HCT116 (cell line): ENCODE measurements at regions not wholly inside any gene's neighbourhood (a gene's known extent, or its start where the extent isn't known, plus 50 kb on each side); places are given as distances from the start of the nearest gene placed in this dataset.
"Not testable (repeated sequence)": the region's sequence is repeated elsewhere in the genome, so short reads cannot be mapped to it uniquely, and the experiment has no call there.

Source experiments
- ATAC-seq: fragments of 200-7000 bp; cut with Tn5 transposase; 2 replicates; pipeline ENCODE4 v1.9.1; 2020; ENCODE audit warnings: mild to moderate bottlenecking, moderate library complexity
- BruUV-seq: library from RNA; stranded (reverse); fragments of 400-500 nt; replicated peaks from 2 replicates; lab custom pipeline; 2021; lab: Mats Ljungman, UMichigan
- CTCF ChIA-PET: fragments of 300-600 bp; sonication (Branson Sonifier 250); formaldehyde crosslinking; loops from one replicate; lab custom pipeline; 2021; ENCODE audit warnings: antibody characterized with exemption; lab: Charles Lee
- POLR2A ChIA-PET: fragments of 300-600, 350-600 bp; sonication (Branson Sonifier 250); formaldehyde crosslinking; loops from one replicate; lab custom pipeline; 2021; ENCODE audit warnings: antibody characterized with exemption; lab: Charles Lee
- RAD21 ChIA-PET, 2 experiments: fragments of 300-600 bp; sonication (Branson Sonifier 250); formaldehyde crosslinking; loops; one replicate each; lab custom pipeline; 2023; ENCODE audit warnings: low total read pairs in 2 of 2; ENCODE audit not compliant: uncharacterized antibody in 2 of 2, unreplicated experiment in 2 of 2, low non-redundant PET in 1 of 2; lab: Charles Lee
- DNase-seq: peaks from one replicate; pipeline ENCODE4 v3.0.0-alpha.2; 2010; ENCODE audit warnings: low read depth, low spot score
- H2AFZ ChIP-seq: fragments of 200-600 bp; shearing (Covaris generic), sonication (generic); 2 replicates; pipeline ENCODE4 v1.6.1; 2017; ENCODE audit warnings: low read depth, mixed run types, mixed read lengths, antibody characterized with exemption, low read length; ENCODE audit not compliant: poor library complexity, severe bottlenecking
- H3K27ac ChIP-seq: 2 replicates; pipeline ENCODE4 v1.5.1; 2012; ENCODE audit warnings: low read depth, low read length
- H3K27me3 ChIP-seq: fragments of 200-600 bp; sonication (generic); 2 replicates; pipeline ENCODE4 v1.6.1; 2016; ENCODE audit warnings: mixed run types, low read length, mixed read lengths; ENCODE audit not compliant: insufficient read depth
- H3K36me3 ChIP-seq, 2 experiments: fragments of 200-500 bp in 1 of 2; fragments of 200-600 bp in 1 of 2; sonication (Bioruptor generic) in 1 of 2; sonication (generic) in 1 of 2; 2 replicates each; pipeline versions ENCODE4 v1.5.1 to v1.6.1; 2014 to 2016; ENCODE audit warnings: low read length in 2 of 2, inconsistent platforms in 1 of 2, mixed read lengths in 1 of 2, mixed run types in 1 of 2; ENCODE audit not compliant: insufficient read depth in 2 of 2, control insufficient read depth in 1 of 2
- H3K4me1 ChIP-seq, 2 experiments: fragments of 200-600 bp in 1 of 2; sonication (generic) in 1 of 2; 2 replicates each; pipeline versions ENCODE4 v1.5.1 to v1.6.1; 2012 to 2017; ENCODE audit warnings: low read length in 2 of 2, inconsistent platforms in 1 of 2, mild to moderate bottlenecking in 1 of 2, mixed read lengths in 1 of 2, mixed run types in 1 of 2, moderate library complexity in 1 of 2; ENCODE audit not compliant: insufficient read depth in 2 of 2, control insufficient read depth in 1 of 2
- H3K4me2 ChIP-seq: fragments of 200-600 bp; sonication (generic); 2 replicates; pipeline ENCODE4 v1.6.1; 2017; ENCODE audit warnings: mixed run types, low read length, mixed read lengths
- H3K4me3 ChIP-seq, 2 experiments: fragments of 200-600 bp in 1 of 2; sonication (generic) in 1 of 2; replicated peaks in 1 of 2; 2 replicates each; pipeline ENCODE4 v1.5.1; 2011 to 2016; ENCODE audit warnings: low read length in 2 of 2, control low read depth in 1 of 2, low read depth in 1 of 2, mild to moderate bottlenecking in 1 of 2, mixed read lengths in 1 of 2, mixed run types in 1 of 2
- H3K79me2 ChIP-seq: fragments of 200-600 bp; sonication (generic); 2 replicates; pipeline ENCODE4 v1.6.1; 2017; ENCODE audit warnings: mild to moderate bottlenecking, mixed run types, low read length, moderate library complexity, mixed read lengths; ENCODE audit not compliant: insufficient read depth
- H3K9ac ChIP-seq: fragments of 200-600 bp; sonication (generic); 2 replicates; pipeline ENCODE4 v1.6.1; 2016; ENCODE audit warnings: low read length, mixed read lengths
- H3K9me2 ChIP-seq: fragments of 200-600 bp; sonication (generic), shearing (Covaris generic); 2 replicates; pipeline ENCODE4 v1.6.1; 2017; ENCODE audit warnings: mixed run types, mild to moderate bottlenecking, moderate library complexity; ENCODE audit not compliant: insufficient read depth
- H3K9me3 ChIP-seq, 2 experiments: fragments of 200-500 bp in 1 of 2; fragments of 200-600 bp in 1 of 2; sonication (Bioruptor generic) in 1 of 2; sonication (generic) in 1 of 2; 2 replicates each; pipeline ENCODE4 v1.6.1; 2014 to 2017; ENCODE audit warnings: low read length in 2 of 2, mixed read lengths in 2 of 2, inconsistent platforms in 1 of 2, low read depth in 1 of 2, mild to moderate bottlenecking in 1 of 2, mixed run types in 1 of 2, moderate library complexity in 1 of 2; ENCODE audit not compliant: control insufficient read depth in 1 of 2, insufficient read depth in 1 of 2
- H4K20me1 ChIP-seq: fragments of 200-600 bp; sonication (generic), shearing (Covaris generic); 2 replicates; pipeline ENCODE4 v1.6.1; 2017; ENCODE audit warnings: mixed run types, mild to moderate bottlenecking, moderate library complexity; ENCODE audit not compliant: insufficient read depth
- CBX3 ChIP-seq: IDR thresholded peaks from 2 replicates; pipeline ENCODE4 v1.6.1; 2012; ENCODE audit warnings: low read depth
- EGR1 ChIP-seq: IDR thresholded peaks from 2 replicates; pipeline ENCODE4 v1.6.1; 2012; ENCODE audit warnings: low read depth
- ELF1 ChIP-seq: IDR thresholded peaks from 2 replicates; pipeline ENCODE4 v1.6.1; 2012; ENCODE audit warnings: low read depth, borderline replicate concordance
- EZH2 ChIP-seq: fragments of 200-600 bp; sonication (generic); IDR thresholded peaks from 2 replicates; pipeline ENCODE4 v1.6.1; 2017; ENCODE audit warnings: antibody characterized with exemption, mixed run types
- FOSL1 ChIP-seq: IDR thresholded peaks from 2 replicates; pipeline ENCODE4 v1.6.1; 2012; ENCODE audit warnings: low read depth
- JUND ChIP-seq: IDR thresholded peaks from 2 replicates; pipeline ENCODE4 v1.6.1; 2012
- POLR2A ChIP-seq: IDR thresholded peaks from 2 replicates; pipeline ENCODE4 v1.7.0; 2011; ENCODE audit warnings: borderline replicate concordance; ENCODE audit not compliant: insufficient read depth, insufficient read length; ENCODE audit errors: extremely low read depth
- RAD21 ChIP-seq: IDR thresholded peaks from 2 replicates; pipeline ENCODE4 v1.6.1; 2012; ENCODE audit warnings: low read depth, mild to moderate bottlenecking
- SP1 ChIP-seq: IDR thresholded peaks from 2 replicates; pipeline ENCODE4 v1.6.1; 2012; ENCODE audit warnings: low read depth
- SRF ChIP-seq: IDR thresholded peaks from 2 replicates; pipeline ENCODE4 v1.6.1; 2012; ENCODE audit warnings: low read depth
- ZFX ChIP-seq: fragments of 450-650 bp; IDR thresholded peaks from 2 replicates; pipeline ENCODE4 v1.6.1; 2017
- intact Hi-C: fragments of 100-400 bp; cut with micrococcal nuclease; formaldehyde crosslinking; loops from 2 replicates; pipeline ENCODE4 v1.10.0; 2022
- TF ChIP-seq, protein P1 (sequence below): IDR thresholded peaks from 2 replicates; pipeline ENCODE4 v1.6.1; 2012

DNA sequence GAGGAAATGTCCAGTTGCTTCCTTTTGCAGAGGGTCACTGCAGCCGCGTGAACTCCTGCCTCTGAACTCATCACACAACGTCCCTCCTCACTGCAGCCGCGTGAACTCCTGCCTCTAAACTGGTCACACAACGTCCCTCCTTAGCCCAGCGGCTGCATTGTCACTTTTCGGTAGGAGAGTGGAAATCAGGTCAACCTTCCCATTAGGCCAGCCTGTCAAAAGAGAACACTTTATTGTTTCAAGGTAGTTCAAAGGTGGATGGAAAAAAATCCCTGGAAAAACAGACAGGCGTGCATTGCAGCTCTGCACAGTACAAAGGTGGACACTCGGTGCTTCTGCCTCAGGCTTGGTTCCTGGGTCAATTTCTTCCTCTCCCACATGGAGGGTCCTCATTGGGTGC lies 280.2 kb downstream of the FOXL1 start:
- Histone ChIP-seq H3K36me3 (no peaks in the 10 kb centered on the region), H3K27me3 (0 out of 2 replicates have a peak, but pooled peaks cover 9% of the 10 kb centered on the region), H3K9ac (no peak overlapping the region), H3K4me1 (no peaks in the 10 kb centered on the region), H3K79me2 (no peaks in the 10 kb centered on the region), H4K20me1 (no peaks in the 10 kb centered on the region), H3K4me3 (no peak overlapping the region), H3K27ac (no peak overlapping the region), H3K4me2 (no peak overlapping the region), H3K9me2 (no peaks in the 10 kb centered on the region), H3K9me3 (peaks cover 0 to 4% of the 10 kb centered on the region in 2 experiments; a peak in 1 of 4 replicates), H2AFZ (no peak overlapping the region)
- no TSS peak for BruUV-seq
- ChIA-PET RAD21 (no interaction called here), CTCF (no interaction called here), POLR2A (no interaction called here)
- intact Hi-C loops = no loop called here
- no peak for ATAC-seq
- DNase-seq = no peak
- TF ChIP-seq ELF1 = no peak
- TF ChIP-seq POLR2A = no peak
- no peak for TF ChIP-seq ZFX
- no peak for TF ChIP-seq EZH2
- no peak for TF ChIP-seq JUND
- TF ChIP-seq, protein P1, sequence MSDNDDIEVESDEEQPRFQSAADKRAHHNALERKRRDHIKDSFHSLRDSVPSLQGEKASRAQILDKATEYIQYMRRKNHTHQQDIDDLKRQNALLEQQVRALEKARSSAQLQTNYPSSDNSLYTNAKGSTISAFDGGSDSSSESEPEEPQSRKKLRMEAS = no peak
- TF ChIP-seq SP1 = no peak
- TF ChIP-seq EGR1 = no peak
- TF ChIP-seq SRF = no peak
- no peak for TF ChIP-seq RAD21
- TF ChIP-seq FOSL1 = no peak
- TF ChIP-seq CBX3 = no peak

- RAD21 ChIA-PET, ATAC-seq, H3K9me2 ChIP-seq, H3K27me3 ChIP-seq, H4K20me1 ChIP-seq, POLR2A ChIA-PET, H3K27ac ChIP-seq, H3K36me3 ChIP-seq, H3K4me1 ChIP-seq, H3K9me3 ChIP-seq, DNase-seq, BruUV-seq, H2AFZ ChIP-seq, H3K4me2 ChIP-seq, H3K79me2 ChIP-seq, CTCF ChIA-PET, H3K9ac ChIP-seq, intact Hi-C loops, H3K4me3 ChIP-seq: not testable (repeated sequence)
These were observed 283.0 kb downstream of the FOXL1 start for GRCh38 chr16:86861270-86861858.
